Loucy (cell line): ENCODE measurements at regions not wholly inside any gene's neighbourhood (a gene's known extent, or its start where the extent isn't known, plus 50 kb on each side); places are given as distances from the start of the nearest gene placed in this dataset.
A peak's percentile ranks its signal among the peaks of the same experiment; 100 is the strongest.

Experiments used
- H2AFZ ChIP-seq: fragments of 200-600 bp; sonication (generic); 2 replicates; pipeline ENCODE4 v1.6.0; 2016; ENCODE audit warnings: antibody characterized with exemption, mild to moderate bottlenecking, low read length, moderate library complexity
- H3F3A ChIP-seq: fragments of 200-600 bp; 2 replicates; pipeline ENCODE4 v1.6.0; 2016; ENCODE audit warnings: antibody characterized with exemption, low read depth, mild to moderate bottlenecking
- H3K27me3 ChIP-seq: fragments of 200-600 bp; sonication (generic); 2 replicates; pipeline ENCODE4 v1.6.1; 2014; ENCODE audit warnings: low read length, mild to moderate bottlenecking; ENCODE audit not compliant: insufficient read depth, poor library complexity, severe bottlenecking
- H3K36me3 ChIP-seq: fragments of 200-600 bp; sonication (generic); 2 replicates; pipeline ENCODE4 v1.6.1; 2016; ENCODE audit warnings: low read length; ENCODE audit not compliant: insufficient read depth
- H3K4me1 ChIP-seq: fragments of 200-600 bp; sonication (generic); 2 replicates; pipeline ENCODE4 v1.5.1; 2014; ENCODE audit warnings: low read length, mild to moderate bottlenecking; ENCODE audit not compliant: insufficient read depth, poor library complexity, severe bottlenecking
- H3K4me2 ChIP-seq: fragments of 200-600 bp; sonication (generic); 2 replicates; pipeline ENCODE4 v1.6.0; 2014; ENCODE audit warnings: antibody characterized with exemption, low read length, low read depth, mild to moderate bottlenecking; ENCODE audit not compliant: poor library complexity, severe bottlenecking
- H3K4me3 ChIP-seq: fragments of 200-600 bp; sonication (generic); 2 replicates; pipeline ENCODE4 v1.5.1; 2014; ENCODE audit warnings: low read length, mild to moderate bottlenecking, mixed read lengths; ENCODE audit not compliant: poor library complexity, severe bottlenecking
- H3K79me2 ChIP-seq: fragments of 200-600 bp; sonication (generic); 2 replicates; pipeline ENCODE4 v1.6.1; 2014; ENCODE audit warnings: low read length; ENCODE audit not compliant: insufficient read depth
- H3K9ac ChIP-seq: fragments of 200-600 bp; sonication (generic); 2 replicates; pipeline ENCODE4 v1.6.0; 2014; ENCODE audit warnings: mild to moderate bottlenecking, low read depth, low read length, moderate library complexity; ENCODE audit not compliant: poor library complexity, severe bottlenecking
- H3K9me2 ChIP-seq: fragments of 200-600 bp; sonication (generic); replicated peaks from 2 replicates; pipeline ENCODE4 v1.6.1; 2016; ENCODE audit warnings: low read depth, low read length, mixed read lengths
- H3K9me3 ChIP-seq: fragments of 200-600 bp; sonication (generic); 2 replicates; pipeline ENCODE4 v1.6.1; 2014; ENCODE audit warnings: mild to moderate bottlenecking, antibody characterized with exemption, low read length, low read depth; ENCODE audit not compliant: insufficient read depth
- H4K20me1 ChIP-seq: fragments of 200-600 bp; sonication (generic); 2 replicates; pipeline ENCODE4 v1.6.0; 2014; ENCODE audit warnings: antibody characterized with exemption, low read length, mild to moderate bottlenecking; ENCODE audit not compliant: insufficient read depth, poor library complexity, severe bottlenecking
- CTCF ChIP-seq: fragments of 200-600 bp; sonication (generic); conservative IDR thresholded peaks from 2 replicates; pipeline ENCODE4 v1.5.1; 2014; ENCODE audit warnings: mild to moderate bottlenecking, antibody characterized with exemption, low read length
- EZH2phosphoT487 ChIP-seq: fragments of 200-600 bp; IDR thresholded peaks from 2 replicates; pipeline ENCODE4 v1.6.1; 2018; ENCODE audit warnings: antibody characterized with exemption, mild to moderate bottlenecking, moderate library complexity, borderline replicate concordance

- Histone ChIP-seq H4K20me1 (no peaks in the 10 kb centered on the region), H3K9me2 (no peaks in the 10 kb centered on the region), H3F3A (no peaks in the 10 kb centered on the region), H3K4me2 (no peak overlapping the region), H2AFZ (no peak overlapping the region), H3K27me3 (no peaks in the 10 kb centered on the region), H3K9ac (no peak overlapping the region), H3K9me3 (no peaks in the 10 kb centered on the region), H3K79me2 (no peaks in the 10 kb centered on the region), H3K36me3 (no peaks in the 10 kb centered on the region), H3K4me1 (no peaks in the 10 kb centered on the region), H3K4me3 (no peak overlapping the region)
- no peak for TF ChIP-seq EZH2phosphoT487
Measured at GRCh38 chr5:63409737-63410136, 552.5 kb downstream of the HTR1A start.

GRCh38 chr5:63408984-63409383 lies 553.3 kb downstream of the HTR1A start:
- no peaks in the 10 kb centered on the region for H3K27me3 ChIP-seq
- H4K20me1 ChIP-seq = no peaks in the 10 kb centered on the region
- no peak overlapping the region for H3K4me2 ChIP-seq
- no peak overlapping the region for H2AFZ ChIP-seq
- TF ChIP-seq EZH2phosphoT487 (no peak), CTCF (no peak)
- no peaks in the 10 kb centered on the region for H3K4me1 ChIP-seq
- no peaks in the 10 kb centered on the region for H3F3A ChIP-seq
- H3K9me3 ChIP-seq = no peaks in the 10 kb centered on the region
- no peaks in the 10 kb centered on the region for H3K9me2 ChIP-seq
- H3K79me2 ChIP-seq = no peaks in the 10 kb centered on the region
- no peaks in the 10 kb centered on the region for H3K36me3 ChIP-seq
- H3K4me3 ChIP-seq = no peak overlapping the region
- no peak overlapping the region for H3K9ac ChIP-seq

- no peak overlapping the region for H3K4me3 ChIP-seq
- H3K79me2 ChIP-seq = no peaks in the 10 kb centered on the region
- no peaks in the 10 kb centered on the region for H3K4me1 ChIP-seq
- no peaks in the 10 kb centered on the region for H3K9me3 ChIP-seq
- no peaks in the 10 kb centered on the region for H3K9me2 ChIP-seq
- no peaks in the 10 kb centered on the region for H3F3A ChIP-seq
- H3K27me3 ChIP-seq = no peaks in the 10 kb centered on the region
- H3K36me3 ChIP-seq = no peaks in the 10 kb centered on the region
- no peak overlapping the region for H2AFZ ChIP-seq
- H4K20me1 ChIP-seq = no peaks in the 10 kb centered on the region
- H3K4me2 ChIP-seq = no peak overlapping the region
- H3K9ac ChIP-seq = no peak overlapping the region
- TF ChIP-seq CTCF (peak; percentile 92), EZH2phosphoT487 (no peak)
Measured at GRCh38 chr5:63401436-63402046, 560.7 kb downstream of the HTR1A start.

- H3F3A ChIP-seq = no peaks in the 10 kb centered on the region
- no peak overlapping the region for H3K9ac ChIP-seq
- TF ChIP-seq EZH2phosphoT487 (no peak), CTCF (no peak)
- no peaks in the 10 kb centered on the region for H3K36me3 ChIP-seq
- no peaks in the 10 kb centered on the region for H3K9me3 ChIP-seq
- no peak overlapping the region for H2AFZ ChIP-seq
- H3K79me2 ChIP-seq = no peaks in the 10 kb centered on the region
- no peaks in the 10 kb centered on the region for H4K20me1 ChIP-seq
- H3K4me3 ChIP-seq = no peak overlapping the region
- H3K4me1 ChIP-seq = no peaks in the 10 kb centered on the region
- no peaks in the 10 kb centered on the region for H3K9me2 ChIP-seq
- H3K4me2 ChIP-seq = no peak overlapping the region
- no peaks in the 10 kb centered on the region for H3K27me3 ChIP-seq
Measured at GRCh38 chr5:63400079-63400478, 562.2 kb downstream of the HTR1A start.
